PC-3 (cell line): ENCODE measurements at regions not wholly inside any gene's neighbourhood (a gene's known extent, or its start where the extent isn't known, plus 50 kb on each side); places are given as distances from the start of the nearest gene placed in this dataset.

Experiments
- ATAC-seq: fragments of 200-7000 bp; cut with Tn5 transposase; 2 replicates; pipeline ENCODE4 v1.9.1; 2020; ENCODE audit warnings: mild to moderate bottlenecking, moderate library complexity
- BruUV-seq: library from RNA; stranded (reverse); fragments of 400-500 nt; replicated peaks from 2 replicates; lab custom pipeline; 2021; lab: Mats Ljungman, UMichigan
- CTCF ChIA-PET: fragments of 300-600 bp; sonication (Branson Sonifier 250); formaldehyde crosslinking; loops from one replicate; lab custom pipeline; 2022; ENCODE audit warnings: antibody characterized with exemption; lab: Charles Lee
- POLR2A ChIA-PET: fragments of 300-600 bp; sonication (Branson Sonifier 250); formaldehyde crosslinking; loops from one replicate; lab custom pipeline; 2022; ENCODE audit warnings: antibody characterized with exemption; ENCODE audit not compliant: unreplicated experiment; lab: Charles Lee
- DNase-seq: peaks from one replicate; pipeline ENCODE4 v3.0.0-alpha.2; 2015
- H2AFZ ChIP-seq: fragments of 300-600 bp; sonication (generic); 2 replicates; pipeline ENCODE4 v1.6.0; 2016; ENCODE audit warnings: antibody characterized with exemption, low read length
- H3F3A ChIP-seq: fragments of 300-600 bp; sonication (generic); one replicate; pipeline ENCODE4 v1.6.0; 2017; ENCODE audit warnings: antibody characterized with exemption, low read length, control low read depth, mild to moderate bottlenecking; ENCODE audit not compliant: unreplicated experiment
- H3K27ac ChIP-seq: fragments of 300-600 bp; sonication (generic); 2 replicates; pipeline ENCODE4 v1.5.1; 2016; ENCODE audit warnings: mild to moderate bottlenecking, low read length
- H3K27me3 ChIP-seq: fragments of 300-600 bp; sonication (generic); 2 replicates; pipeline ENCODE4 v1.6.1; 2016; ENCODE audit warnings: low read length, mixed read lengths
- H3K36me3 ChIP-seq: fragments of 300-600 bp; sonication (generic); 2 replicates; pipeline ENCODE4 v1.6.1; 2016; ENCODE audit warnings: low read depth, mixed run types, low read length, mixed read lengths
- H3K4me1 ChIP-seq: fragments of 300-600 bp; sonication (generic); 2 replicates; pipeline ENCODE4 v1.5.1; 2016; ENCODE audit warnings: low read length; ENCODE audit not compliant: insufficient read depth
- H3K4me2 ChIP-seq: fragments of 300-600 bp; sonication (generic); 2 replicates; pipeline ENCODE4 v1.6.0; 2016; ENCODE audit warnings: low read length
- H3K4me3 ChIP-seq: fragments of 300-600 bp; sonication (generic); 2 replicates; pipeline ENCODE4 v1.5.1; 2016; ENCODE audit warnings: mild to moderate bottlenecking, low read length, mixed read lengths
- H3K79me2 ChIP-seq: fragments of 300-600 bp; sonication (generic); 2 replicates; pipeline ENCODE4 v1.6.1; 2017; ENCODE audit warnings: low read length, mixed read lengths
- H3K9ac ChIP-seq: fragments of 300-600 bp; sonication (generic); 2 replicates; pipeline ENCODE4 v1.6.0; 2016; ENCODE audit warnings: mild to moderate bottlenecking, low read length
- H3K9me2 ChIP-seq: fragments of 300-600 bp; sonication (generic); replicated peaks from 2 replicates; pipeline ENCODE4 v1.6.1; 2016; ENCODE audit warnings: mixed run types, low read length, mixed read lengths
- H3K9me3 ChIP-seq: fragments of 300-600 bp; sonication (generic); 2 replicates; pipeline ENCODE4 v1.6.1; 2016; ENCODE audit warnings: low read length, mixed read lengths
- H4K20me1 ChIP-seq: fragments of 300-600 bp; sonication (generic); 2 replicates; pipeline ENCODE4 v1.6.1; 2016; ENCODE audit warnings: low read length, mixed read lengths
- CTCF ChIP-seq: fragments of 300-600 bp; sonication (generic); conservative IDR thresholded peaks from 2 replicates; pipeline ENCODE4 v1.5.1; 2017; ENCODE audit warnings: antibody characterized with exemption, low read depth, mild to moderate bottlenecking, low read length
- EZH2 ChIP-seq: fragments of 300-600 bp; sonication (generic); IDR thresholded peaks from one replicate; pipeline ENCODE4 v1.6.1; 2017; ENCODE audit warnings: antibody characterized with exemption, mild to moderate bottlenecking, low read length; ENCODE audit not compliant: unreplicated experiment
- EZH2phosphoT487 ChIP-seq: fragments of 300-600 bp; sonication (generic); IDR thresholded peaks from 2 replicates; pipeline ENCODE4 v1.6.1; 2018; ENCODE audit warnings: mild to moderate bottlenecking, antibody characterized with exemption, low read length, borderline replicate concordance
- intact Hi-C: fragments of 100-400 bp; cut with micrococcal nuclease; formaldehyde crosslinking; loops from 2 replicates; pipeline ENCODE4 v1.9.0; 2023

- no peak overlapping the region for H3K4me3 ChIP-seq
- H3K4me2 ChIP-seq, result no peak overlapping the region
- H3K4me1 ChIP-seq, result no peaks in the 10 kb centered on the region
- no peak overlapping the region for H2AFZ ChIP-seq
- no peaks in the 10 kb centered on the region for H3K79me2 ChIP-seq
- intact Hi-C loops, result no loop called here
- H3K9ac ChIP-seq, result no peak overlapping the region
- CTCF ChIA-PET, result no interaction called here
- POLR2A ChIA-PET, result no interaction called here
- TF ChIP-seq EZH2 (no peak), CTCF (no peak), EZH2phosphoT487 (no peak)
- H3K9me2 ChIP-seq, result no peaks in the 10 kb centered on the region
- H3K27ac ChIP-seq, result no peak overlapping the region
- no TSS peak for BruUV-seq
- H3K36me3 ChIP-seq, result no peaks in the 10 kb centered on the region
- DNase-seq (no peak), ATAC-seq (no peak)
- H4K20me1 ChIP-seq, result no peaks in the 10 kb centered on the region
- H3K9me3 ChIP-seq, result no peaks in the 10 kb centered on the region
- no peaks in the 10 kb centered on the region for H3F3A ChIP-seq
- H3K27me3 ChIP-seq, result no peaks in the 10 kb centered on the region
Observed at GRCh38 chr4:144868309-144868708, 222.4 kb downstream of the HHIP start.

GRCh38 chr4:144872508-144873225 is 225.3 kb downstream of the ANAPC10 start:
- intact Hi-C loops, result no loop called here
- ATAC-seq (no peak), DNase-seq (no peak)
- Histone ChIP-seq H2AFZ (no peak overlapping the region), H3K27ac (no peak overlapping the region), H3K9me2 (no peaks in the 10 kb centered on the region), H3K79me2 (no peaks in the 10 kb centered on the region), H3K4me2 (no peak overlapping the region), H3K4me3 (no peak overlapping the region), H3K4me1 (no peaks in the 10 kb centered on the region), H3F3A (no peaks in the 10 kb centered on the region), H3K9ac (no peak overlapping the region), H3K9me3 (no peaks in the 10 kb centered on the region), H3K27me3 (no peaks in the 10 kb centered on the region), H3K36me3 (no peaks in the 10 kb centered on the region), H4K20me1 (no peaks in the 10 kb centered on the region)
- ChIA-PET POLR2A (no interaction called here), CTCF (no interaction called here)
- TF ChIP-seq EZH2, result no peak
- TF ChIP-seq EZH2phosphoT487, result no peak
- no peak for TF ChIP-seq CTCF
- BruUV-seq, result no TSS peak

GRCh38 chr4:144873226-144873990 is 224.6 kb downstream of the ANAPC10 start:
- H3K36me3 ChIP-seq, result no peaks in the 10 kb centered on the region
- H4K20me1 ChIP-seq, result no peaks in the 10 kb centered on the region
- H3K27me3 ChIP-seq, result no peaks in the 10 kb centered on the region
- CTCF ChIA-PET, result no interaction called here
- ATAC-seq (no peak), DNase-seq (no peak)
- H3F3A ChIP-seq, result no peaks in the 10 kb centered on the region
- no peak overlapping the region for H2AFZ ChIP-seq
- TF ChIP-seq EZH2phosphoT487, result no peak
- no peak for TF ChIP-seq CTCF
- no peak for TF ChIP-seq EZH2
- no peak overlapping the region for H3K9ac ChIP-seq
- H3K79me2 ChIP-seq, result no peaks in the 10 kb centered on the region
- no TSS peak for BruUV-seq
- no peaks in the 10 kb centered on the region for H3K9me2 ChIP-seq
- no peaks in the 10 kb centered on the region for H3K4me1 ChIP-seq
- no peak overlapping the region for H3K27ac ChIP-seq
- no peak overlapping the region for H3K4me2 ChIP-seq
- intact Hi-C loops, result no loop called here
- H3K4me3 ChIP-seq, result no peak overlapping the region
- POLR2A ChIA-PET, result no interaction called here
- no peaks in the 10 kb centered on the region for H3K9me3 ChIP-seq
